ENCODE measurements at regions not wholly inside any gene's neighbourhood (a gene's known extent, or its start where the extent isn't known, plus 50 kb on each side); places are given as distances from the start of the nearest gene placed in this dataset.

DNA sequence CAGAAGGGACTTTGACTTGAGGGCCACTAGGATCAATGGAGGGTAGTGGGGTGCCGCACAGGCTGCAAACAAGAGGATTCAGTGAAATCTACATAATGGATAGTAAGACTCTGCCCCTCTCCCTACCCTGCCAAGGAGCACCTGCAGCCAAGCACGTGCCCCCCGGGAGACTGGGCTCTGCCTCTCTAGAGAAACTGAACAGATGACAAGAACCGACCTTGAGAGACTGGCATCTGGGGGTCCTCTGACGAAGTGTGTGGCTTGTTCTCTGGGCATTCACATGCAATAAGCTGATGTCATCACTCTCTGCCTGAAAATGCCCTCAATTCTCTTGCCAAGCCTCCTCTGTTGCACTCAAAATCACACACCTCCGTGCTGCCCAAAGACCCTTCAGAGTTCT, 132.3 kb downstream of the FAM43A start:
- no peak for TF ChIP-seq TAF1 (IDR thresholded peaks at IDR 0.05; ENCODE audit: borderline replicate concordance, insufficient read depth, low read length)
- no peak for TF ChIP-seq POLR2AphosphoS5 (IDR thresholded peaks at IDR 0.05; ENCODE audit: low read depth, low read length)
- no peak for TF ChIP-seq SIN3A (IDR thresholded peaks at IDR 0.05; ENCODE audit: borderline replicate concordance, insufficient read depth, low read length)
- no peak for TF ChIP-seq FOXP2 (optimal IDR thresholded peaks at IDR 0.05; ENCODE audit: borderline replicate concordance, extremely low read depth, extremely low read length, insufficient read depth)

All from PFSK-1 (cell line).